DND-41 (cell line): ENCODE measurements at regions not wholly inside any gene's neighbourhood (a gene's known extent, or its start where the extent isn't known, plus 50 kb on each side); places are given as distances from the start of the nearest gene placed in this dataset.
"Not testable (repeated sequence)": the region's sequence is repeated elsewhere in the genome, so short reads cannot be mapped to it uniquely, and the experiment has no call there.

Experiments
- ATAC-seq: fragments of 200-7000 bp; cut with Tn5 transposase; 3 replicates; pipeline ENCODE4 v1.9.1; 2021; ENCODE audit warnings: low read depth; ENCODE audit not compliant: insufficient read depth
- DNase-seq: peaks from one replicate; pipeline ENCODE4 v3.0.0-alpha.2; 2020
- H2AFZ ChIP-seq: 2 replicates; pipeline ENCODE4 v1.6.0; 2012; ENCODE audit warnings: low read depth, low read length
- H3K27ac ChIP-seq: 2 replicates; pipeline ENCODE4 v1.5.1; 2012; ENCODE audit warnings: low read length, inconsistent platforms
- H3K27me3 ChIP-seq: fragments of 200-600 bp; sonication (generic); 2 replicates; pipeline ENCODE4 v1.6.0; 2012; ENCODE audit warnings: low read length, mild to moderate bottlenecking, inconsistent platforms; ENCODE audit not compliant: insufficient read depth, poor library complexity
- H3K36me3 ChIP-seq: 2 replicates; pipeline ENCODE4 v1.5.1; 2012; ENCODE audit warnings: low read length, inconsistent platforms; ENCODE audit not compliant: insufficient read depth
- H3K4me1 ChIP-seq: 2 replicates; pipeline ENCODE4 v1.5.1; 2012; ENCODE audit warnings: mild to moderate bottlenecking, low read length; ENCODE audit not compliant: insufficient read depth
- H3K4me2 ChIP-seq: 2 replicates; pipeline ENCODE4 v1.6.0; 2012; ENCODE audit warnings: mild to moderate bottlenecking, moderate library complexity, low read length, inconsistent platforms; ENCODE audit not compliant: insufficient read depth
- H3K4me3 ChIP-seq, 2 experiments: fragments of 200-600 bp in 1 of 2; shearing (Covaris generic) in 1 of 2; 2 replicates each; pipeline ENCODE4 v1.5.1; 2012 to 2016; ENCODE audit warnings: inconsistent platforms in 2 of 2, low read length in 2 of 2, mild to moderate bottlenecking in 2 of 2, low read depth in 1 of 2, moderate library complexity in 1 of 2
- H3K79me2 ChIP-seq: 2 replicates; pipeline ENCODE4 v1.6.0; 2012; ENCODE audit warnings: low read length, inconsistent platforms; ENCODE audit not compliant: insufficient read depth
- H3K9ac ChIP-seq: 2 replicates; pipeline ENCODE4 v1.6.0; 2012; ENCODE audit warnings: low read depth, mild to moderate bottlenecking, inconsistent platforms, low read length, moderate library complexity
- H3K9me3 ChIP-seq: 2 replicates; pipeline ENCODE4 v1.5.1; 2012; ENCODE audit warnings: low read length, moderate library complexity, mild to moderate bottlenecking, inconsistent platforms; ENCODE audit not compliant: insufficient read depth, severe bottlenecking
- H4K20me1 ChIP-seq: 2 replicates; pipeline ENCODE4 v1.6.0; 2012; ENCODE audit warnings: low read length; ENCODE audit not compliant: insufficient read depth
- CTCF ChIP-seq: IDR thresholded peaks from 2 replicates; pipeline ENCODE4 v1.5.1; 2012; ENCODE audit warnings: borderline replicate concordance, low read length, moderate library complexity, mild to moderate bottlenecking; ENCODE audit not compliant: poor library complexity, severe bottlenecking; ENCODE audit errors: extremely low read depth
- EZH2 ChIP-seq: IDR thresholded peaks from 3 replicates; pipeline ENCODE4 v1.6.1; 2012; ENCODE audit warnings: borderline replicate concordance, low read depth, mild to moderate bottlenecking, moderate library complexity, low read length, inconsistent platforms; ENCODE audit not compliant: severe bottlenecking

DNA sequence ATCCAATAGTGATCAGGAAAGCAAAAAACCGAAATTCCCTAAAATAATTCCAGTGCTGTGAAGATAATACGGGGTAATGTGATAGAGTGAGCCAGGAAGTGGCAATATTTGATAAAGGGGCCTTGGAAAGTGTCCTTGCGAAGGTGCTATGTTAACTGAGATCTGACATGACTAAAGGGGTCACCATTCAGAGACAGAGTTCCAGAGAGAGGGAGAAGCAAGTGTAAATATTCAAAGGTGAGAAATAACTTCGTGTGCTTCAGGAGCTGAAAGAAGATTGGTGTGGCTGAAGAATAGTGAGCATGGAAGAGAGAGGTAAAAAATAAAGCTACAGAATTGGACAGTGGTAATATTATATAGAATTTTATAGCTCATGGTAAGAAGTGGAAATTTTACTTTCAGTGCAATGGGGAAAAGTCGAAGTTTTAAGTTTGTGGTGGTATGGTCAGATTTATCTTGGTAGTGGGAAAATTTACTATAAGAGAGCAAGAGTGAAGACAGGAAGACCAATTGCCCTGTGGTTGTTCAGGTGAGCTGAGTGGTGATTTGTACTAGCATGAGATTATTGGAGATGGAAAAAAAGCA, 164.5 kb downstream of the JRKL start:
- Histone ChIP-seq H3K79me2 (no peaks in the 10 kb centered on the region), H2AFZ (no peak overlapping the region), H3K9me3 (no peaks in the 10 kb centered on the region), H4K20me1 (no peaks in the 10 kb centered on the region), H3K4me2 (no peak overlapping the region), H3K36me3 (no peaks in the 10 kb centered on the region), H3K27me3 (no peaks in the 10 kb centered on the region), H3K4me3 (no peak overlapping the region), H3K4me1 (no peaks in the 10 kb centered on the region), H3K27ac (no peak overlapping the region), H3K9ac (no peak overlapping the region)
- no peak for DNase-seq
- TF ChIP-seq EZH2 (no peak), CTCF (no peak)
- 0 out of 3 replicates have a peak, but pooled peaks have one; percentile 22 for ATAC-seq

DNA sequence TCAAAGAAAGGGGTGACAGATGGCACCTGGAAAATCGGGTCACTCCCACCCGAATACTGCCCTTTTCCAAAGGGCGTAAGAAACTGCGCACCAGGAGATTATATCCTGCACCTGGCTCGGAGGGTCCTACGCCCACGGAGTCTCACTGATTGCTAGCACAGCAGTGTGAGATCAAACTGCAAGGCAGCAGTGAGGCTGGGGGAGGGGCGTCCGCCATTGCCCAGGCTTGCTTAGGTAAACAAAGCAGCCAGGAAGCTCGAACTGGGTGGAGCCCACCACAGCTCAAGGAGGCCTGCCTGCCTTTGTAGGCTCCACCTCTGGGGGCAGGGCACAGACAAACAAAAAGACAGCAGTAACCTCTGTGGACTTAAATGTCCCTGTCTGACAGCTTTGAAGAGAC, 166.0 kb downstream of the JRKL start:
- H3K4me3 ChIP-seq, H3K27me3 ChIP-seq, H3K27ac ChIP-seq, H3K9ac ChIP-seq, H3K4me1 ChIP-seq, H4K20me1 ChIP-seq, H3K4me2 ChIP-seq, H3K36me3 ChIP-seq, ATAC-seq, H2AFZ ChIP-seq, H3K9me3 ChIP-seq, H3K79me2 ChIP-seq, DNase-seq: not testable (repeated sequence)

GRCh38 chr11:96560727-96561126, 170.9 kb downstream of the JRKL start:
- H3K36me3 ChIP-seq, H3K9ac ChIP-seq, H4K20me1 ChIP-seq, H3K4me3 ChIP-seq, DNase-seq, H3K79me2 ChIP-seq, H2AFZ ChIP-seq, H3K4me2 ChIP-seq, H3K27me3 ChIP-seq, H3K4me1 ChIP-seq, H3K9me3 ChIP-seq, ATAC-seq, H3K27ac ChIP-seq: not testable (repeated sequence)

- TF ChIP-seq CTCF (no peak), EZH2 (no peak)
- Histone ChIP-seq H4K20me1 (no peaks in the 10 kb centered on the region), H3K27me3 (no peaks in the 10 kb centered on the region), H3K79me2 (no peaks in the 10 kb centered on the region), H3K9me3 (no peaks in the 10 kb centered on the region), H2AFZ (no peak overlapping the region), H3K4me3 (no peak overlapping the region), H3K36me3 (no peaks in the 10 kb centered on the region), H3K9ac (no peak overlapping the region), H3K27ac (no peak overlapping the region), H3K4me1 (no peaks in the 10 kb centered on the region), H3K4me2 (no peak overlapping the region)
- no peak for DNase-seq
- no peak for ATAC-seq
These were observed 177.4 kb downstream of the JRKL start for GRCh38 chr11:96567176-96567575.
